GM18909 (cell line): ENCODE measurements at regions not wholly inside any gene's neighbourhood (a gene's known extent, or its start where the extent isn't known, plus 50 kb on each side); places are given as distances from the start of the nearest gene placed in this dataset.

Experiments
- ATAC-seq: cut with Tn5 transposase; IDR thresholded peaks from one replicate; pipeline ENCODE4 v1.9.1; 2021; ENCODE audit warnings: mild to moderate bottlenecking; ENCODE audit not compliant: unreplicated experiment, poor library complexity

DNA sequence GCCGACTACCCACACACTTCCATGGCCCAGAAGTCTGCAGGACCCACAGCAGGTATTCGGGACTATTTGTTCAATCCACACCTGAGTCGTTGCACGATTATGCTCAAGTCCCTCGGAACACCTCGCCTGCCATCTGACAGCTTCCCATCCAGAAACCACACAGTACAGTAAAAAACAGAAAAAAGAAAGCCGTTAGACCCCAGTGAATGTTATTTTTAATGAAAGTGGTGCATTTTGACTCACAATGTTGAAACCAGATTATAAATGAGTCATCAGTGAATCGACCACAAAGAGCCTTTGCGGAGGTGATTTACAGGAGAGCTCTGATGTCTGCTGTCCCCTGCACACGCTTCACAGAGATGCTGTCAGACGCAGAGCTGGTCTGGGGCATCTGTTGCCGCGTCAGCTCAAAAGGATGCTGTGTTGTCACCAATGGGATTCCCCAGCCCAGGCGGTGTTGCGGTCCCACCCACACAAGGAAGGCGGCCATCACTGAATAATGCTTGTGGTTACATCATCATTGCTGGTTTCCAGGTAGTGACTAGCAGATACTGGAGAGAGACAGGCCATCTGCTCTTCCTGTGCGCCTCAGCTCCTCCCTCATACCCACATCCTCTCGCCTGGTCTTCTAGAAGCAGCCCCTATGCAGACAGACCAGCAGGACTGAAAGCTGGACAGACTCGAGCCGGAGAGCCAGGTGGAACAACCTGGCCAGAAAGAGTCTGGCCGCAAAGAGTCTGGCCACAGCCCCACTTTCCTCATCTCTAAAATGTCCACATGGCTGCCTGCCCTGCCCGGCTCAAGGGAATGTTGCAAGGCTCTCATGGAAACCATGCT, 116.8 kb downstream of the TOMM20 start:
- peak; percentile 82 for ATAC-seq

DNA sequence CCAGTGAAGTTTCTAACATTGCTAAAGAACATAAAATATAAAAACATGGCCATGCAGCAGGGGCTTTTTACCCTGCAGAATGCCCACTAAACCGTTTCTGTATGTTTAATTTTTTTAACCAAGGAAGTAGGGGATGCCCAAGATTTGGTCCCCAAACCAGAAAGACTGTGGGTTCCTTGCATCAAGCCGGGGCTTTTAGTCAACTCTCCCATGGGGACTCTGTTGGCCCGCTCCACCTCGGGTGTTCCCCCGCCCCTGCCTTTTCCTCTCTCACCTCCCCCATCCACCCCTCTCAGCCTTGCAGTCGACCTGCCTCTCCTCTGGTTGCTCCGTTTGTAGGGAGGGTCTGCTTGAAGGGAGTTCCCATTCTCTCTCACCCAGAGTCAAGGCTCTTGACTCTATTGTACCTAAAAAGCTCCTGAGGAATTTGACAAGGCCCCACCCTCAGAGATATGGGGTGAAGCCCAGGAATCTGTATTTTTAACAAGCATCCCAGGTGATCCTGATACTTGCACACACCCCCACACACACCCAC, 117.5 kb downstream of the TOMM20 start:
- no peak for ATAC-seq

DNA sequence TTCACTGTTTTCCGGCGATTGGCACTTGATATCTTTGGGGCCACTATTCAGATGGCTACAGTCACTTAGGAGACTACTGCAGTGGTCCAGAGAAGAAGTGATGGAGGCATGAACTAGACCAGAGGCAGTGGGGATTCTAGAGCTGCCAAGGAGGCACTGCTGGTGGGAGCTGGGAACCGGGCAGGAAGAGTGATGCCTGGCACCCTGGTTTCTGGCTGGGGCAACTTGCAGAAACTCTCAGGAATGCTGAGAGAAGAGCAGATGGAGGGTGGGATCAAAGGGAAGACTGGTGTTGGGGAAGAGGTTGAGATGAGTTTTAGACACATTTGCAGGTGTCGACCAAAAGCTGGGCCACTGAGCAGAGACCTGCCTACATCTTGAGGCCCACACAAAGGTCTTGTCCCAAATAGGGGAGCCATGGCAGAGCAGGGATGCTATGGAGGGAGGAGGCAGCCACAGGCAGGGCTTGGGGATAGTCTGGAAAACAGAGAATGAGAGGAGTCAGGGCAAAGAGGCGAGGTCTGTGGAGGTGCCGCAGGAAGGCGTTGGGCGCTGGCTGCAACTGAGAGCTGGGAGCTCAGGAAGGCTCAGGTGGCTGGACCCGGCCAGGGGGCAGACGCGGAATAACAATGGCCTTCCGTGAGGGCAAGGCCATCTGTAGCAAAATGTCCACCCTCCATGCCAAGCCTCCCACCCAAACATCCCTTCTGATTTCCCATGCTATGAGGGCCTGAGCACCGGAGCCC, 118.9 kb downstream of the TOMM20 start:
- ATAC-seq: no peak

DNA sequence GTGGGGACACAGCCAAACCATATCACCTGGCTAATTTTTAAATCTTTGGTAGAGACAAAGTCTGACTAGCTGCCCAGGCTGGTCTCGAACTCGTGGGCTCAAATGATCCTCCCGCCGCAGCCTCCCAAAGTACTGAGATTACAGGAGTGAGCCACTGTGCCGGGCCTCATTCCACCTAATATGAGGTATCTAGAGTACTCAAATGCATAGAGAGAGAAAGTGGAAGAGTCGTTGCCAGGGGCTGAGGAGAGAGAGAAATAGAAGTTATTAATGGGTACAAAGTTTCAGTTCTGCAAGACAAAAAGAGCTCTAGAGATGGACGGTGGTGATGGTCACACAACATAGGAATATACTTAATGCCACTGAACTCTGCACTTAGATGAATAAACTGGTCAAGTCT, 119.6 kb downstream of the TOMM20 start:
- ATAC-seq: no peak

DNA sequence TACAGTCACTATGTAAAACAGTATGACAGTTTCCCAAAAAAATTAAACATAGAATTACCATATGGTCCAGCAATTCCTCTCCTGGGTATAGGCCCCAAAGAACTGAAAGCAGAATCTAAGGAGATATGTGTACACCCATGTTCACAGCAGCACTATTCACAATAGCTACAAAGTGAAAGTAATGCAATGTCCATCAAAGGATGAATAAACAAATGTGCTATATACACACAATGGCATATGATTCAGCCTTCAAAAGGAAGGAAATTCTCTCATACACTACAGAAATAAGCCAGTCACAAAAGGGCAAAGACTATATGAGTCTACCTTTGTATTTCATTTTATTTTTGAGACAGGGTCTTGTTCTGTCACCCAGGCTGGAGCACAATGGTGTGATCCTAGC, 120.4 kb downstream of the TOMM20 start:
- no peak for ATAC-seq

DNA sequence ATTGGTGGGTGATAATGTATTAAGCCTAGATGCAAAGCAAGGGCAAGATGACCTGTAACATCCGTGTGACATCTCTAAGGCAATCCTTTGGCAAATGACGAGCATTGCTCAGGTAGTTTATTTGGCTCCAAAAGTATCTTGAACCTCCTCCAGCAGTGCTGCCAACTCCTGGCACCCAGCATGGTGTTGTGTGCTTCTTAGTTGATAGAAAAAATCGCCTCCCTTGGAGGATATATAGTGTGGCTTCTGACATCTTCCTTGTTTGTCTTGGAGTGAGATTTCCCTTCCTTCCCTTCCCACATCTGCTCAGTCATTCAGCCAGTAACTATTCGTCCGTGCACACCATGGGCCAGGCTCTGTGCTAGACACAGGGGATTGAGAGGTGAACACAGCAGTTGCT, 121.8 kb downstream of the TOMM20 start:
- no peak for ATAC-seq

DNA sequence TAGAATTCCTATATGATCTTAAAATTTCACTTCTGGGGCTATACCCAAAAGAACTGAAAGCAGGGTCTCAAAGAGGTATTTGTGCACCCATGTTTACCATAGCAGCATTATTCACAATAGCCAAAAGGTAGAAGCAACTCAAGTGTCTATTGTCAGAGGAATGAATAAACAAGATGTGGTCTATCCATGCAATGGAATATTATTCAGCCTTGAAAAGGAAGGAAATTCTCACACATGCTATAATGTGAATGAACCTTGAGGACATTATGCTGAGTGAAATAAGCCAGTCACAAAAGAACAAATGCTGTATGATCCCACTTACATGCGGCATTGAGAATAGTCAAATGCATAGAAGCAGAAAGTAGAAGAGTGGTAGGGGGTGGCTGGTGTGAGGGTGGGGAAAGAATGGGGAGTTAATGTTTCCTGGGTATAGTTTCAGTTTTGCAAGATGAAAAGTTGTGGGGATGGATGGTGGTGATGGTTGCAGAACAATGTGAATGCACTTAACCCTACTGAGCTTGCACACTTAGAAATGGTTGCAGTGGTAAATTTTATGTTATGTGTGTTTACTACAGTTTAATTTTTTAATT, 122.4 kb downstream of the TOMM20 start:
- no peak for ATAC-seq

DNA sequence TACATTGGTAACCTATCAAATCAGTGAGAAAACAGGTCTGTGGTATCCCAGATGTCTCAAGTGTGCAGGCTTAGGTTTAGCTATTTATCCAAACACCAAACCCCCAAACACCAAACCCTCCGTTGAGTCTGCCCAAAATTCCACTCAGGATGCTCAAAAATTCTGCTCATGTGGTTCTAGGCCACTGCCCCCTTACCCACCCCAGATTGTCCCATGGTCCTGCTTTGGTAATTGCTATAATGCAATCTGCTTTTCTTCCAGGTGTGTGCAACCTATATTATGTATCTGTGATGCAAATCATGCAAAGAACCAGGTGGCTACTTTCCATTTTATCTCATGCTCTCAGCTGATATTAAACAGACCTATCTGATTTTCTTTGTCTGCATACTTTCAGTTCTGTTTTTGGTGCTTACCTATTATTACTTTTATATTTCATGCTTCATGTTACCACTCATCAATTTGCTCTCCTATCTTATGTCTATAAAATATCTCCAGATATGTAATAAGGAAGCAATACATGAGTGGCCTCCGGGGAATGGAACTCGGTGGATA, 123.7 kb downstream of the TOMM20 start:
- ATAC-seq: no peak

DNA sequence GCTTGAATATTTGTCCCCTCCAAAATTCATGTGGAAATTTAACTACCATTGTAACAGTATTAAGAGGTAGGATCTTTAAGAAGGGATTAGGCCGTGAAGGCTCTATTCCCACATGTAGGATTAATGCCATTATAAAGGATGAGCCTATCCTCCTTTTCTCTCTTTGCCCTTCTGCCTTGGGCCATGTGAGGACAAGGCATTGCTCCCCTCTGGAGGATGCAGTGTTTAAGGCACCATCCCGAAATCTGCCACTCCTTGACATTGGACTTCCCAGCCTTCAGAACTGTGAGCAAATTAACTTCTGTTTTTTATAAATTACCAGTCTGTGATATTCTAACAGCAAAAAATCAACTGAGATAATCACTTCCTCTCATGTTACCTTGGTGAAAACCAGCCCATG, 124.4 kb downstream of the TOMM20 start:
- no peak for ATAC-seq

DNA sequence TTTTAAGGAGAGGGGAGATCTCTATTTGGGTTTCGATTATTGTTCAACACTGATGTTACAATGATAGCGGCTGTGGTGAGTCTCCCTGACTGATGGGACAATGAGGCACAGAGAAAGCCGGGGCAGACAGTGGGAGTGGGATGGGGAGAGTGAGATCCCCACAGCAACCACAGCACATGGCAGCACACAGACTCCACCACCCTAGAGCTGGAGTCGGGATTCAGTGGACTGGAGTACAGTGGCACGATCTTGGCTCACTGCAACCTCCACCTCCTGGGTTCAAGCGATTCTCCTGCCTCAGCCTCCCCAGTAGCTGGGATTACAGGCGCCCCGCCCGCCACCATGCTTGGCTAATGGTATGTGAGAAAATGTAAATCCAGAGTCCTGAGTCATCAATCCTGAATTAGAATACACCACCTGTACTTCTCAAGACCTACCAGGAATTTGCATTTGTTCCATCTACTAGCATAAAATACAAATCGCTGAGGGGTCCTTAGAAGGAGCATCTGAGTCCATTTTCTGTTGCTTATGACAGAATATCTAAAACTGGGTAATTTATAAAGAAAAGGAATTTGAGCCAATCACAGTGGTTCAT, 125.8 kb downstream of the TOMM20 start:
- no peak for ATAC-seq

DNA sequence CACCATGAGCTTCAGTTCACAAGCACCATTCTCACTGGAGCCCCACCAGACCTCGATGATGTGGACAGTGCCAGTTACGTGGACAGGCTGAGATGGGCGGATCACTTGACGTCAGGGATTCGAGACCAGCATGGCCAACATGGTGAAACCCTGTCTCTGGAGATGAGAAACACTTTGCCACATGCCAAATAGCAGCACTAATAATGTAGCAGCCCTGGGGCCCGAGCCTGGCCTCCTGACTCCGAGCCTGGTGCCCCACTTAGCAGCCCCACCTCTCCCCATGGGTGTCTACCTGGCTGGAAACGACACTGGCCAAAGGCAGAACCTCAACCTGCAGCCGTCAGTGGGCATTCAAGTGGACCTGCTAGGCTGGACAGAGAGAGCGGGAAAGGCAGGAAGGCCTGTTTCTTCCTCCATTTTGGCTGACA, 129.1 kb downstream of the TOMM20 start:
- no peak for ATAC-seq

DNA sequence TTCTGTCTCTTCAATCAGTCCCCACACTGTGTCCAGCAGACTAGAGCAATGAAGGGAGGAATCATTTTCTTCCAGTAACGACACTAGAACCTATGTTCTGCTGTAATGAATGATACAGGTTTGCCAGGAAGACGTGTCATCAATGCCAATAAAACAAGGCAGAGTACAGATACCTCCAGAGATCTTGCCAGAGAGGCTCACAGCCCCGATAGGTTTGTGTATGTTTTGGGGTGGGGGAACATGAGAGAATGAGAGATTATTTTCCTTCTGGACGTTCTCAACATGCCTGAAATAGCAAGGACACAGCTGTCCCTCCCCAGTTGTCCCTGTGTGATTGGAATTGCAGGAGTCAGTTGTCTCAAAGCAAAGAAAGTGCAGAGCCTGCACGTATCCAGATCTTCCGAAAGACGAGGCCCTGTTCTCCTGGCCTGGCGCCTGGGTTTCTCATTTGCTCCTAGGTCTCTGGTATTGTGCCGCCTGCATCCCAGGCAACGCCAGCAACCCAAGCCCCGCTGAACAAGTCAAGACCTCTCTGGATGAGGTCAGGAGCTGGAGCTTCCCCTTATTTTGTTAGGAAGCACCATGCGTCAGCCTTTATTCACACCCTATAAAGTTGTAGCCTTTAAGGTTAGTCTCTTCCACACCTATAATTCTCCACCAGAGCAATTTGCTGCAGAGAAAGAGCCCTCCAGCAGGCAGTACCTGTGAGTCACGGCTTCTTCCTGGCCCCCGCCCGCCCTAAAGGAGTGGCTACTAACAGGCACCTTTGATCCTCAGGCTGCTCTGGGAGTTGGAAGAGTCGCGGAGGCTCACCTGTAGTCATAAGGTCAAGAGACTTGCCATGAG, 130.5 kb downstream of the TOMM20 start:
- no peak for ATAC-seq

DNA sequence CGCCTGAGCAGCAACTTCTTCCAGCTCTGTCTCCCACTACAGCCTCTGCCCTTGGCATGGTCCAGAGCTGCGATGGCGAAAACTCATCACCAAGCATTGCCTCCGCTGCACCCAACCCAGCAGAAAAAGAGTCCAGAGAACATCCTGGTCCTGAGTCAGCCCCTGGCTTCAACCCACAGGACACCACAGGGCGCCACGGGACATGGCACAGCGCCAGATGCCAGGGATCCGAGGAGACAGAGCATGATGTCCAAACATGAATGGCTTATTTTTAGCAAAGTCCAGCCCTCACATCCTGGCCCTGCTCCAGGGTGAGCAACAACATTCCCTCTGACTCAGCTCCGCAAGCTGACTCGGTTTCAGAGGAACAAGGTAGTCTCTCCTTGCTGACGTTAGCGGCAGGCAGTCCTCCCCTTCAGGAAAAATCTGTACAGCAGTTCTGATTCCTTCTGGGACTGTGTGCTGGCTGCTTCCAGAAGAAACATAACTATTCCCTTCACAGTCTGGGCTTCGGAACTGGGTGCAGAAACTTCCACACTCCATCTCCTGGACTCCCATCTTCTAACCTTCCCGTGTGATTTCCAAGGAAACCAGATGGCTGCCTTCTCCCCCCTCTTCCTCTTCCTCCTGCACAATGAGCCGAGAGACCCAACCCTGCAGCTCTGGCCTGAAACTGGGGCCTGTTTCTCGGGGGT, 131.3 kb downstream of the TOMM20 start:
- ATAC-seq: no peak

DNA sequence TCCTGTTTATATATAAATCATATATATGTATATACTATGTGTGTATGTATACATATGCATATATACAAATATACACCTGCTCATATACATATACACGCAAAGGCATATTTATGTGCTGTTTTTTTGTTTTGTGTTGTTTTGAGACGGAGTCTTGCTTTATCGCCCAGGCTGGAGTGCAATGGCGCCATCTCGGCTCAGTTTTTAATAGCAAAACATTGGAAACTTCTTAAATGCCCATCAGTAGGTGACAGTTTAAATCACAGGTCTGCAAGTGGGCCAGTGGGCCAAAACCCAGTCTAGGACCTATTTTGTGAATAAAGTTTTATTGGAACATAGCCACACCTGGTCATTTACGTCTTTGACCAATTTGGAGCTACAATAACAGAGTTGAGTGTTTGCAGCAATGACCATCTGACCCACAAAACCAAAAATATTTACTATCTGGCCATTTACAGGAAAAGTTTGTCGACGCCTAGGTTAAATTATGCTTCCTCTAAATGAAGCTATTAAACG, 132.3 kb downstream of the TOMM20 start:
- no peak for ATAC-seq

DNA sequence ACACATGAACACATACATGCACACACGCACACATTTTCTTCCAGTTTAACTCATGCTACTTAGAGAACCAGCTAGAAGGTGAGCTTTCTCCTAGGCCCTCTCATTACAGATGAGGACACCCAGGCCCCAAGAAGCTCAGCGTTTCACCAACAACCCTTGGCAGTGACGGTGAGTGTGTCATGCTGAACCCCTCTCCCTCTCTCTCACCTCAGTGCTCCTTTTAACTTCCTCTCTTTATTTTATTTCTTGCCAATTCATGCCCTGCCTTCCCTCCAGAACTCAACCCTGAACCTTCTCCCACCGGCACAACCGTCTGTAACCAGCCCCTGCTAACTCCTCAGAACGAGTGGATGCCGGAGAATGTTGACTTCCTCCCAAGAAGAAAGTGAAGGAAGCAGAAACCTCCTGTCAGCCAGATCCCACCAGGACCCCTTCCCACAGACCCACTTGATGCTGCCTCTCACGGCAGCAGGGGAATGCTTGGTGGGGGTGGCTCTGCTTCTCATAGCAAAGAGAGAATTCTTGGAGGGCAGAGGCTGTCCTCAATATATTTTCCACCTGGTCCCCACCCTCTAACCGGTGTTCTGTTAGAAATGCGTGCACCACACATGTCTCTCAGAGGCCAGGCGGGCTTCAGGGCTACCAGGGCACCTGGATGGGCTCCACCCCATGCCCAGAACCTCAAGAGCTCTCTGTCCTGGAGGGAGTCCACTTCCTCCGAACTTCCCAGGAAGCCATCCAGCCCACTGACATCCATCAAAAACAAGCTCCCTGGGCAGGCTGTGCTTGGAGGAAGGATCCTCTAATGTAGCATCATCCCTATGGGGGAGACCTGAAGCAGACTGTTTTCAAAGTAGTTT, 134.0 kb downstream of the TOMM20 start:
- ATAC-seq: no peak

DNA sequence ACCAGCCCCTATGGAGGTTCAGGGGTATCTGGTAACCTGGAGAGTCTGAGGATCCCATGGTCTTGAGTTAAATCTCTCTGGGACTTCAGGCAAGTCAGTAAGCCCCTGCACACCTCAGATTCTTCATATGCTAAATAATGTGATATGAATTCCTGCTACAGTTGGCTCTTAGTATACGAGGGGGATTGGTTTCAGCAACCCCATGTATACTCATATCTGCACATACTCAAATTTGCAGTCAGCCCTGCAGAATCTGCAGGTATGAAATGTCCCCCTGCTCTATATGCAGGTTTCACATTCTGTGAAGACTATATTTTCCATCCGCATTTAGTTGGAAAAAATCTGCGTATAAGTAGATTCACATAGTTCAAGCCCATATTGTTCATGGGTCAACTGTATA, 136.6 kb downstream of the TOMM20 start:
- no peak for ATAC-seq

DNA sequence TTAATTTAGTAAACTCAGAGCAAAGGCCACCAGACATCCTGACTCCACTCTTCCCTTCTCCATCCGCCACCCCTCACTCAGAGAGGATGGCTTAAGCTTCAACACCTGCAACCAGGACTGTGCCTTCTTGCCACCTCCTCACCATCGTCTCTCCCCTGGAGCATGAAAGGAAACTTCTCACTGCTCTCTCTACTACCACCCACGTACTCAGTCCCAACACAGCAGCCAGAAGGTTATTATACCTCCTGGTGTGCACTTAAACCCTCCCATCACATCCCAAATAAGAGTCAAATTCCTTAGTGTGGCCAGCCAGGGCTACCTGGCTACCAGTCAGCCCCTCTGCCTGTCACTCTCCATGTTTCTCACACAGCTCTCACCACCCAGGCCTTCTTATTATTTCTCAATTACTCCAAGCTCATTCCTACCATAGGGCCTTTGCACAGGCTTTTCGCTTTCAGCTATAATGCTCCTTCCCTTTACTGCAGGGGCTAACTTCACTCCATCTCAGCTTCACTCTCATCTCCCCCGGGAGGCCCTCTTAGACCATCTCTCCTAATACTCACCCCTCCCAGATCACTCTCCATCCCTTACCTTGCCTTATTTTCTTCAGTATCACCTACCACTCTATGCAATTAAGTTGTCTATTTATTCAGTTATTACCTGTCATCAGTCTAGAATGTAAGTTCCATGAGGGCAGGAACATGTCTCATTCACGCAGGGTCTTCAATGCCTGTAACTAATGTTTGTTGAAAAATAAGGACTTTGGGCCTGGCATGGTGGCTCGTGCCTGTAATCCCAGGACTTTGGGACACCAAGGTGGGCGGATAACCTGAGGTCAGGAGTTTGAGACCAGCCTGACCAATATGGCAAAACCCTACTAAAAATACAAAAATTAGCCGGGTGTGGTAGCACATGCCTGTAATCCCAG, 137.5 kb downstream of the TOMM20 start:
- no peak for ATAC-seq
